ENCODE measurements at regions not wholly inside any gene's neighbourhood (a gene's known extent, or its start where the extent isn't known, plus 50 kb on each side); places are given as distances from the start of the nearest gene placed in this dataset.

DNA sequence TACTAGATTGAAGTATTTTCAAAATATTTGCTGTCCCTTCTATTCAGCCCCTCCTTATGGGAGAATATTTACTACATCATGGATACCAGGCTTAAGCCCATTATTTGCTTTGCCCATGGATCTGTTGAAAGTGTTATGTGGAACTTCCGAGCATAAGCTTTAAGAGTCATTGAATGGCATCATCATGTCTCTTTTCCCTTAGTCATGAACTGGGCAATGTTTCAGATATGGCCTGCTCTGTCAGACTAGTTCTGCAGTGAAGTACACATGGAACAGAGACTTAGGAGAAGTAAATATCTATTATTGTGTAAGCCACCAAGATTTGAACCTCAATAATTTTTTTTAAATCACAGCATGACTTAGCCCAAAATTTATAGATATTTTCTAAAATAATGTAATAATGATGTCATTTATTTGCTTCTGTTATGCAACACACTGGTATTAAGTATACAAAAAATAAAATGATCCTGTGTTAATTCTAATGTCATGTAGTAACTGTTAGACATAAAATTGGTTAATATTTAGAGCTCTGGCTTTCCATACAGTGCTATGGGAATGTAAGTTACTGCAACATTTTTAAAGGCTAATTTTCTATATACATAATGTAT lies 1097.3 kb downstream of the SLC16A7 start:
- no peaks in the 10 kb centered on the region; the same call in 1 of the 2 replicates for H3K9me3 ChIP-seq (ENCODE audit: control insufficient read depth, insufficient read depth, low read length)
- ChIA-PET CTCF (no interaction called here), POLR2A (no interaction called here)
- H3K27me3 ChIP-seq (ENCODE audit: control insufficient read depth, insufficient read depth, low read length): no peaks in the 10 kb centered on the region
- no peak overlapping the region for H3K27ac ChIP-seq (ENCODE audit: low read depth, low read length)
- DNase-seq (ENCODE audit: low read depth, low spot score): no peak
- H3K4me3 ChIP-seq (ENCODE audit: low read depth, low read length): no peak overlapping the region
- TF ChIP-seq, protein P1, sequence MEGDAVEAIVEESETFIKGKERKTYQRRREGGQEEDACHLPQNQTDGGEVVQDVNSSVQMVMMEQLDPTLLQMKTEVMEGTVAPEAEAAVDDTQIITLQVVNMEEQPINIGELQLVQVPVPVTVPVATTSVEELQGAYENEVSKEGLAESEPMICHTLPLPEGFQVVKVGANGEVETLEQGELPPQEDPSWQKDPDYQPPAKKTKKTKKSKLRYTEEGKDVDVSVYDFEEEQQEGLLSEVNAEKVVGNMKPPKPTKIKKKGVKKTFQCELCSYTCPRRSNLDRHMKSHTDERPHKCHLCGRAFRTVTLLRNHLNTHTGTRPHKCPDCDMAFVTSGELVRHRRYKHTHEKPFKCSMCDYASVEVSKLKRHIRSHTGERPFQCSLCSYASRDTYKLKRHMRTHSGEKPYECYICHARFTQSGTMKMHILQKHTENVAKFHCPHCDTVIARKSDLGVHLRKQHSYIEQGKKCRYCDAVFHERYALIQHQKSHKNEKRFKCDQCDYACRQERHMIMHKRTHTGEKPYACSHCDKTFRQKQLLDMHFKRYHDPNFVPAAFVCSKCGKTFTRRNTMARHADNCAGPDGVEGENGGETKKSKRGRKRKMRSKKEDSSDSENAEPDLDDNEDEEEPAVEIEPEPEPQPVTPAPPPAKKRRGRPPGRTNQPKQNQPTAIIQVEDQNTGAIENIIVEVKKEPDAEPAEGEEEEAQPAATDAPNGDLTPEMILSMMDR (IDR thresholded peaks at IDR 0.05; ENCODE audit: low read depth, low read length): no peak

DNA sequence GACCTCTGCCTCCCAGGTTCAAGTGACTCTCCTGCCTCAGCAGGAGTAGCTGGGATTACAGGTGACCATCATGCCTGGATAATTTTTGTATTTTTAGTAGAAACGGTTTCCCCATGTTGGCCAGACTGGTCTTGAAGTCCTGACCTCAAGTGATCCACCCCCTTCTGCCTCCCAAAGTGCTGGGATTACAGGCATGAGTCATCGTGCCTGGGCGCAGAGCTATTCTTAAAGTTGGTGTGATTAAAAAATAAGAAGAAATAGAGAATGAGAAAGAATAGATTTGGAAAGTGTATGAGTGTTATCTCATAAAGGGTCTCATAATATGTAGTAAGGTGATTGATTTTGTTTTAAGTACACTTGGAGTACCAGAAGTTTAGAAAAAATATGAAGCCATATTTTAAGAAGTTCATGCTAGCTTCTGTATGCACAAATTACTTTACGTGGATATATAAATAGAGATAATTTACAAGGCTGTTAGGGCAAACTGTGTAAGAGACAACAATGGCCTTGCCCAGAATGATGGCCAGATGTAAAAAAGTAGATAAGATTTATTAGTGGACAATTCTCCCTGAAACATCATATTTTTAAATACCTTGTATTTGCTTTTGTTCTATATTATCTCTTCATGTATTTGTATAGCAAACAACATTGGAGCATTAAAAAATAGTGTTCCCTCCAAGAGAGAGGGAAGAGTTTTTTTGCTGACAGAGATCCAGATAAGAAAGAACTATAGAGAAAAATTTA lies 1108.5 kb downstream of the SLC16A7 start:
- DNase-seq (ENCODE audit: low read depth, low spot score): no peak
- POLR2A ChIA-PET: no interaction called here
- TF ChIP-seq, protein P1 (IDR thresholded peaks at IDR 0.05; ENCODE audit: low read depth, low read length): no peak
- Histone ChIP-seq H3K4me3 (ENCODE audit: low read depth, low read length) (no peak overlapping the region), H3K27ac (ENCODE audit: low read depth, low read length) (no peak overlapping the region), H3K9me3 (ENCODE audit: control insufficient read depth, insufficient read depth, low read length) (no peaks in the 10 kb centered on the region), H3K27me3 (ENCODE audit: control insufficient read depth, insufficient read depth, low read length) (no peaks in the 10 kb centered on the region)
- CTCF ChIA-PET: no interaction called here

DNA sequence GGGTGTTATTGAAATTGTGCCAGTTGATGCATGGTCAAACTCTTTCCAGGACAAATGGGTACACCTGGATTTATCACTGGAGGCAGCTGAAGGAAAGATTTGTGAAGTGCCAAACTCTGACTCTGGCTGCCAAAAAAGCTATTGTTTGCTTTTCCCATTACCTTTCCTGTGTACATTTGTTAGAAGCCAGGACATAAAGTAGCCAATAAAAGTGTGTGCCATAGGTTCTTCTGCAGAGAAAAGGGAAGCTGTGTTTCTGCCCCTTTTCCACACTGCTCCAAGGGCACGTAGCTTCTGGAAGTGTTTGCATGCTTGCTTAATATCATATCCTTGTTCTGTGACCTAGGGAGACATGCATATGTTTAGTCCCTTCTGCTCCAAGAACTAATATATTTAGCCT lies 1114.4 kb downstream of the SLC16A7 start:
- ChIA-PET CTCF (no interaction called here), POLR2A (no interaction called here)
- Histone ChIP-seq H3K27ac (ENCODE audit: low read depth, low read length) (no peak overlapping the region), H3K4me3 (ENCODE audit: low read depth, low read length) (no peak overlapping the region), H3K27me3 (ENCODE audit: control insufficient read depth, insufficient read depth, low read length) (no peaks in the 10 kb centered on the region), H3K9me3 (ENCODE audit: control insufficient read depth, insufficient read depth, low read length) (no peaks in the 10 kb centered on the region)
- TF ChIP-seq, protein P1 (IDR thresholded peaks at IDR 0.05; ENCODE audit: low read depth, low read length): no peak
- no peak for DNase-seq (ENCODE audit: low read depth, low spot score)

DNA sequence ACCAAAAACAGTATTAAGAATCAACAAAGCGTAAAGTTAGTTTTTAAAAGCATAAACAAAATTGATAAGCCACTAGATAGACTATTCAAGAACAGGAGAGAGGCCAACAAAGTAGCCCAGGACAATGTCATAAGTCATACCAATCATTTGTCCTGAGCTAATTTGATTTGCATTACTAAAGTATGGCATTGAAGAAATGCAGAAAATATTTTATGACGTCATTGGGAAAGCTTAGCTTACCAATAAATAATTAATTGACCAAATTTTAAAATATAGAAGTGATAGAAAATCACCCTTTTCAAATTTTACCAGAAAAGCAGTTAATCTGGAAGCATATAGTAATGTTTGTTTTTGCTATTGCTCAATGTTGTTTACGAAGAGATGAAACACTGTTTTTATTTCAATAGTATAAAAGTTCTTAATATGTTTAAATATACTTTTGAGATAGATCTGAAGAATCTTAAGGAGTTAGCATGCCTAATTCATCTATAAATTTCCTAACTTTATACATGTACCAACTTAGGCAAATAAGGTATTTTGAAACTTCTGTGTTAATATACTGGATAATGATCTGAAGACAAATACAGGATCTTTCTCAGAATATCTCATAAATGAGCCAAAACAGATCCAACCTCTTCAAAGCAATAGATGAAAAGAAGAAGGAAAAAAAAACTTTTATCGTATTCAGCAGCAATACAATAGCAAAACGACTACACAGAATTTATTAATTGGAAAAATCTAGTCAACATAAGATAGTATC lies 1118.5 kb downstream of the SLC16A7 start:
- no peaks in the 10 kb centered on the region for H3K27me3 ChIP-seq (ENCODE audit: control insufficient read depth, insufficient read depth, low read length)
- ChIA-PET POLR2A (no interaction called here), CTCF (no interaction called here)
- no peak overlapping the region for H3K27ac ChIP-seq (ENCODE audit: low read depth, low read length)
- H3K9me3 ChIP-seq (ENCODE audit: control insufficient read depth, insufficient read depth, low read length): no peaks in the 10 kb centered on the region
- H3K4me3 ChIP-seq (ENCODE audit: low read depth, low read length): no peak overlapping the region
- DNase-seq (ENCODE audit: low read depth, low spot score): no peak
- TF ChIP-seq, protein P1 (IDR thresholded peaks at IDR 0.05; ENCODE audit: low read depth, low read length): no peak

DNA sequence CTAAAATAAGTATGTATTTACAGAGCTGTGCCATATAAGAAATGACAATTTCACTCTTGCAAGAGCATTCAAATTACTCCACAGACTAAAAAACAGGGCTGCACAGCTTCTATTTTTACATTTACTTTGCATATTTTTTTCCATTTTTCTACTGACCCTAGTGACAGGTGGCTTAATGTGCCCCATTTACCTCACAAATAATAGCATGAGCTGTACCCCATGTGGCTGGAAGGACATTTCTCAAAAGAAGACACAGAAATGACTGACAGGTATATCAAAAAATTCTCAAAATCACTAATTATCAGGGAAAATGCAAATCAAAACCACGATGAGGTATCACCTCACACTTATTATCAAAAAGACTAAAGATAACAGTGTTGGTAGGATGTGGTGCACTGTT lies 1128.6 kb downstream of the SLC16A7 start:
- TF ChIP-seq, protein P1 (IDR thresholded peaks at IDR 0.05; ENCODE audit: low read depth, low read length): no peak
- ChIA-PET POLR2A (no interaction called here), CTCF (no interaction called here)
- no peaks in the 10 kb centered on the region for H3K27me3 ChIP-seq (ENCODE audit: control insufficient read depth, insufficient read depth, low read length)
- H3K27ac ChIP-seq (ENCODE audit: low read depth, low read length): no peak overlapping the region
- no peak for DNase-seq (ENCODE audit: low read depth, low spot score)
- no peaks in the 10 kb centered on the region for H3K9me3 ChIP-seq (ENCODE audit: control insufficient read depth, insufficient read depth, low read length)
- H3K4me3 ChIP-seq (ENCODE audit: low read depth, low read length): no peak overlapping the region
